Suprapubic skin (tissue), 4 donors: ENCODE measurements at regions not wholly inside any gene's neighbourhood (a gene's known extent, or its start where the extent isn't known, plus 50 kb on each side); places are given as distances from the start of the nearest gene placed in this dataset.

ENCODE experiments used
- DNase-seq, 2 donors: peaks; one replicate each; pipeline ENCODE4 v3.0.0-alpha.2; 2019; ENCODE audit warnings: low spot score in 2 of 2
- H3K27ac ChIP-seq: fragments of 200-600 bp; sonication (generic); one replicate; pipeline ENCODE4 v1.5.1; 2019
- H3K27me3 ChIP-seq: fragments of 200-600 bp; sonication (generic); one replicate; pipeline ENCODE4 v1.5.1; 2019
- H3K36me3 ChIP-seq: fragments of 200-600 bp; sonication (generic); one replicate; pipeline ENCODE4 v1.5.1; 2019
- H3K4me1 ChIP-seq: fragments of 200-600 bp; sonication (generic); one replicate; pipeline ENCODE4 v1.5.1; 2019
- H3K4me3 ChIP-seq: fragments of 200-600 bp; sonication (generic); one replicate; pipeline ENCODE4 v1.5.1; 2019; ENCODE audit warnings: mild to moderate bottlenecking
- H3K9me3 ChIP-seq: fragments of 200-600 bp; sonication (generic); one replicate; pipeline ENCODE4 v1.5.1; 2019
- CTCF ChIP-seq, 2 donors: fragments of 200-600 bp in 1 of 2; fragments of 450-650 bp in 1 of 2; sonication (generic) in 1 of 2; IDR thresholded peaks; one replicate each; pipeline ENCODE4 v1.5.1; 2016 to 2019; ENCODE audit warnings: antibody characterized with exemption in 2 of 2, mild to moderate bottlenecking in 1 of 2, moderate library complexity in 1 of 2
- EP300 ChIP-seq: sonication (generic); formaldehyde crosslinking; IDR thresholded peaks from one replicate; pipeline ENCODE4 v1.6.1; 2017; ENCODE audit warnings: antibody characterized with exemption
- POLR2A ChIP-seq, 2 donors: fragments of 450-650 bp; IDR thresholded peaks; one replicate each; pipeline ENCODE4 v1.6.1; 2017; ENCODE audit warnings: antibody characterized with exemption in 2 of 2, mild to moderate bottlenecking in 2 of 2, moderate library complexity in 2 of 2
- POLR2AphosphoS5 ChIP-seq, 3 donors: sonication (generic); formaldehyde crosslinking; IDR thresholded peaks; one replicate each; pipeline ENCODE4 v1.6.1; 2017; ENCODE audit warnings: antibody characterized with exemption in 3 of 3
- WGBS: methylation state at CpG from one replicate; pipeline ENCODE4 v1.1.5; 2018; 5-methylcytosine and 5-hydroxymethylcytosine counted together

DNA sequence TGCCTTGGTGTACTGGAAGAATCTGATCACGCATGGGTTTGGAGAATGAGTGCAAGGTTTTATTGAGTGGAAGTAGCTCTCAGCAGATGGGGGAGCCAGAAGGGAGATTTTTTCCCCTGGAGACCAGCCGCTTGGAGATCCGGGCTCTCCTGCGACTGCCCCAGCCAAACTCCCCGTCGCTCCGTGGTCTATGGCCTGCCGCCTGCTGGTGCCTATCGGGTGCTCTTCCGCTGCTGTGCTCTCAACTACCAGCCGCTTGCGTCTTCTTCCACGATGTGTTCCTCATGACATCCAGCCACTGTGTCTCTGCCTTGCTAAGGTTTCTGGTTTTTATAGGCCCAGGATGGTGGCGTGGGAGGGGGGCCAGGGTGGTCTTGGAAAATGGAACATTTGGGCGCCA is 145.6 kb upstream of the UBASH3B start:
- 90% methylated on average over 14 of the region's 15 CpGs for WGBS
- no peak overlapping the region for H3K4me3 ChIP-seq
- peaks cover 5% of the 10 kb centered on the region for H3K27me3 ChIP-seq
- H3K9me3 ChIP-seq: no peaks in the 10 kb centered on the region
- no peak overlapping the region for H3K27ac ChIP-seq
- TF ChIP-seq CTCF (IDR thresholded peaks at IDR 0.05) (no peak), POLR2A (IDR thresholded peaks at IDR 0.05) (no peak), EP300 (no peak), POLR2AphosphoS5 (IDR thresholded peaks at IDR 0.05) (no peak)
- peaks cover 5% of the 10 kb centered on the region for H3K4me1 ChIP-seq
- no peaks in the 10 kb centered on the region for H3K36me3 ChIP-seq
- no peak for DNase-seq

DNA sequence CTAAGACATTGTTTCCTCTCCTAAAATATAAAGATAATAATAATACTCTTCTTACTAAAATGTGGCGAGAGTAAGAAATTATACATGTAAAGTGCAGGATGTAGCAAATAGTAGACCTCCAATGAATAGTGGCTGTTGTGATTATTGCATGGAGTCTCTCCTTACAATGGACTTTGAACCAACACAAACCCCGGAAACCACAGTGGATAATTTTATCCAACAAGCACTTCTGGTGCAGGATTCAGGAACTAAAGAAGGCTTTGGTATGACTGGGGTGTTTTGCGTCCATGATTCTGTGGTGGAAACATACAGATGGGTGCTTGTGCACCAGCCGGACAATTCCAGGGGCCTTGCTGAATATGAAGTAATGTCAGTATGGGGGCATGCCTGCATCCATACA is 146.4 kb upstream of the UBASH3B start:
- WGBS: 85% methylated on average over 4 of the region's 4 CpGs
- Histone ChIP-seq H3K9me3 (no peaks in the 10 kb centered on the region), H3K36me3 (no peaks in the 10 kb centered on the region), H3K4me1 (peaks cover 5% of the 10 kb centered on the region), H3K4me3 (no peak overlapping the region), H3K27me3 (peaks cover 5% of the 10 kb centered on the region), H3K27ac (no peak overlapping the region)
- DNase-seq: no peak
- TF ChIP-seq POLR2AphosphoS5 (IDR thresholded peaks at IDR 0.05): no peak
- TF ChIP-seq CTCF (IDR thresholded peaks at IDR 0.05): no peak
- no peak for TF ChIP-seq POLR2A (IDR thresholded peaks at IDR 0.05)
- no peak for TF ChIP-seq EP300

DNA sequence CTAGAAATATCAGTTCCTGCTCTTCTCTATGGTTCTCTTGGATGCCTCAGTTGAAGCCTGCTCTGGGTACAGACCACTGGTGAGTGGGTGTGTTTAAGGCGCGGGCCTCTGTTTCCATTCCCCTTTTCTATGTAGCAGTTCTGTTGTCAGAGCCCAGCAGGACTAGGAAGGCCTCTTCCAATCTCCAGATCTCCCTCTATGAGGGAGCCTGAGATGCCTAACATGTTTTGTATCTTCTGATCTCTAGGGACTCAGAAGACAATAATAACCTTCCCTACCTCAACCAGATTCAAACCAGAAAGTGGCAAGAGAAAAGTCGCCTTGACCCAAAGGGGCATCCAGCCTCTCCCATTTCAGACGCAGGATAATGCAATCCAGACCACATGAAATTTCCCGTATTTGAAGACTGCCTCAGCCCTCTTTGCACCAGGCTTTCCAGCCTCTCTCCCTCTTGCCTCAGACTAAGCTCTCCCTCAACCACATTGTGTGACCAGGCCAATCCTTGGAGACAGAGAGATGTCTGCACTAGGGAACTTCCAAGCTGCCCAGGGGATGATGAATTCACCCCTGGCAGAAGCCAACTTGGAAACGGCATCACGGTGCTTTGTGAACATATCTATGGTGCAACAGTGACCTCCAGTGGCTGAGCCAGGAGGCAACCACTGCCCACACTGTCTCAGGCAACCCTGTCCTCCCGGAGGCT is 150.1 kb upstream of the UBASH3B start:
- peak; percentile 87 to 90 for DNase-seq
- no peaks in the 10 kb centered on the region for H3K9me3 ChIP-seq
- H3K4me1 ChIP-seq: peaks cover 5% of the 10 kb centered on the region
- WGBS: 35% methylated on average over 8 of the region's 8 CpGs
- H3K36me3 ChIP-seq: no peaks in the 10 kb centered on the region
- peak overlapping the region; percentile 10 for H3K27ac ChIP-seq
- H3K4me3 ChIP-seq: no peak overlapping the region
- TF ChIP-seq CTCF (IDR thresholded peaks at IDR 0.05) (peak; percentile 72 to 74), EP300 (no peak), POLR2AphosphoS5 (IDR thresholded peaks at IDR 0.05) (peak in 2 of 3 donors; percentile 54 to 82), POLR2A (IDR thresholded peaks at IDR 0.05) (no peak)
- H3K27me3 ChIP-seq: peaks cover 5% of the 10 kb centered on the region

DNA sequence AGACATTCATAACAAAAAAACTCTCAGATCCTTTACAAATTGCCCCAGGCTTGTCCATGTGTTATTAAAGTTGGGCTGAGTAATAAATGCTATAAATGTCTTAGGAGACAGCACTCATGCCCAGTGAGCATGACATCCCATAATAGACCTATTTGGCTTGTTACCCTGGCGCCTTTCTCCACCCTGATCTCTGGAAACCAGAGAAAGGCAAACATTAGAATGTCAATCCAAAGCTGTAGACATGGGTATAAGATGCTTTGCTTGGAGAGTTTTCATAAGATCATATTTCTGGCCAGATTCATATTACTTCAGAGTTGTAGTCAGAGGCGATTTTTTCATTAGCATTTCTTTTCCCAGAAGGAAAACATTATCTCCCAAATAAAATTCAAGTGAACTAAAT is 161.3 kb upstream of the UBASH3B start:
- H3K4me1 ChIP-seq: peaks cover 6% of the 10 kb centered on the region
- H3K36me3 ChIP-seq: no peaks in the 10 kb centered on the region
- no peak overlapping the region for H3K27ac ChIP-seq
- DNase-seq: no peak
- TF ChIP-seq POLR2A (IDR thresholded peaks at IDR 0.05) (no peak), EP300 (no peak), POLR2AphosphoS5 (IDR thresholded peaks at IDR 0.05) (no peak), CTCF (IDR thresholded peaks at IDR 0.05) (no peak)
- no peaks in the 10 kb centered on the region for H3K27me3 ChIP-seq
- no peaks in the 10 kb centered on the region for H3K9me3 ChIP-seq
- WGBS: 56% methylated on average over 2 of the region's 2 CpGs
- H3K4me3 ChIP-seq: no peak overlapping the region

- Histone ChIP-seq H3K27ac (no peak overlapping the region), H3K4me3 (no peak overlapping the region), H3K27me3 (no peaks in the 10 kb centered on the region), H3K4me1 (peaks cover 6% of the 10 kb centered on the region), H3K36me3 (no peaks in the 10 kb centered on the region), H3K9me3 (no peaks in the 10 kb centered on the region)
- WGBS: 14% methylated on average over 3 of the region's 3 CpGs
- no peak for DNase-seq
- no peak for TF ChIP-seq CTCF (IDR thresholded peaks at IDR 0.05)
- TF ChIP-seq POLR2A (IDR thresholded peaks at IDR 0.05): no peak
- TF ChIP-seq POLR2AphosphoS5 (IDR thresholded peaks at IDR 0.05): no peak
- TF ChIP-seq EP300: no peak
Observed at GRCh38 chr11:122491509-122491908, 164.0 kb upstream of the UBASH3B start.
